Neural progenitor cell (in vitro differentiated cells): ENCODE measurements at regions not wholly inside any gene's neighbourhood (a gene's known extent, or its start where the extent isn't known, plus 50 kb on each side); places are given as distances from the start of the nearest gene placed in this dataset.

ENCODE experiments used
- DNase-seq: peaks from one replicate; pipeline ENCODE4 v3.0.0-alpha.2; 2016; ENCODE audit warnings: low spot score
- H2AFZ ChIP-seq: fragments of 200-600 bp; sonication (generic); replicated peaks from 2 replicates; pipeline ENCODE4 v1.6.1; 2016; ENCODE audit warnings: antibody characterized with exemption
- H3F3A ChIP-seq: fragments of 200-600 bp; sonication (generic); 2 replicates; pipeline ENCODE4 v1.6.1; 2016; ENCODE audit warnings: antibody characterized with exemption, low read depth
- H3K27ac ChIP-seq: fragments of 200-600 bp; sonication (generic); 2 replicates; pipeline ENCODE4 v1.5.1; 2016; ENCODE audit warnings: mild to moderate bottlenecking
- H3K27me3 ChIP-seq: fragments of 200-600 bp; sonication (generic); 2 replicates; pipeline ENCODE4 v1.6.1; 2016; ENCODE audit warnings: mild to moderate bottlenecking, moderate library complexity
- H3K36me3 ChIP-seq: fragments of 200-600 bp; sonication (generic); 2 replicates; pipeline ENCODE4 v1.5.1; 2016
- H3K4me1 ChIP-seq: fragments of 200-600 bp; sonication (generic); 2 replicates; pipeline ENCODE4 v1.6.1; 2016; ENCODE audit warnings: mixed run types
- H3K4me2 ChIP-seq: fragments of 200-600 bp; sonication (generic); 2 replicates; pipeline ENCODE4 v1.6.1; 2016
- H3K4me3 ChIP-seq: fragments of 200-600 bp; sonication (generic); 2 replicates; pipeline ENCODE4 v1.5.1; 2016
- H3K79me2 ChIP-seq: fragments of 200-600 bp; sonication (generic); 2 replicates; pipeline ENCODE4 v1.6.1; 2016; ENCODE audit warnings: low read depth
- H3K9ac ChIP-seq: fragments of 200-600 bp; sonication (generic); 2 replicates; pipeline ENCODE4 v1.6.1; 2016
- H3K9me3 ChIP-seq: fragments of 200-600 bp; sonication (generic); 2 replicates; pipeline ENCODE4 v1.5.1; 2016; ENCODE audit warnings: low read depth
- H4K20me1 ChIP-seq: fragments of 200-600 bp; sonication (generic); 2 replicates; pipeline ENCODE4 v1.6.1; 2016; ENCODE audit warnings: low read depth
- H3K27ac Mint-ChIP-seq: 3 replicates; pipeline ENCODE4 v1.8.0; 2021; ENCODE audit warnings: mixed read lengths
- H3K27me3 Mint-ChIP-seq: 2 replicates; pipeline ENCODE4 v1.8.0; 2022; ENCODE audit warnings: low read depth, mild to moderate bottlenecking, inconsistent platforms, moderate library complexity, mixed read lengths; ENCODE audit not compliant: insufficient read depth
- H3K36me3 Mint-ChIP-seq: 3 replicates; pipeline ENCODE4 v1.8.0; 2021; ENCODE audit warnings: mixed read lengths
- H3K4me1 Mint-ChIP-seq: 3 replicates; pipeline ENCODE4 v1.8.0; 2021; ENCODE audit warnings: mixed read lengths
- H3K4me3 Mint-ChIP-seq: 3 replicates; pipeline ENCODE4 v1.8.0; 2021; ENCODE audit warnings: mild to moderate bottlenecking, moderate library complexity, mixed read lengths
- H3K9me3 Mint-ChIP-seq: 3 replicates; pipeline ENCODE4 v1.8.0; 2020; ENCODE audit warnings: mixed read lengths
- EZH2 ChIP-seq: fragments of 200-600 bp; sonication (generic); IDR thresholded peaks from 2 replicates; pipeline ENCODE4 v1.6.1; 2017; ENCODE audit warnings: antibody characterized with exemption, mild to moderate bottlenecking, moderate library complexity
- EZH2phosphoT487 ChIP-seq: fragments of 200-600 bp; sonication (generic); IDR thresholded peaks from 2 replicates; pipeline ENCODE4 v1.6.1; 2017; ENCODE audit warnings: antibody characterized with exemption
- TF ChIP-seq, protein P1 (sequence below): fragments of 200-600 bp; sonication (generic); IDR thresholded peaks from 2 replicates; pipeline ENCODE4 v1.5.1; 2017; ENCODE audit warnings: antibody characterized with exemption, mild to moderate bottlenecking

- no peak for DNase-seq
- TF ChIP-seq, protein P1, sequence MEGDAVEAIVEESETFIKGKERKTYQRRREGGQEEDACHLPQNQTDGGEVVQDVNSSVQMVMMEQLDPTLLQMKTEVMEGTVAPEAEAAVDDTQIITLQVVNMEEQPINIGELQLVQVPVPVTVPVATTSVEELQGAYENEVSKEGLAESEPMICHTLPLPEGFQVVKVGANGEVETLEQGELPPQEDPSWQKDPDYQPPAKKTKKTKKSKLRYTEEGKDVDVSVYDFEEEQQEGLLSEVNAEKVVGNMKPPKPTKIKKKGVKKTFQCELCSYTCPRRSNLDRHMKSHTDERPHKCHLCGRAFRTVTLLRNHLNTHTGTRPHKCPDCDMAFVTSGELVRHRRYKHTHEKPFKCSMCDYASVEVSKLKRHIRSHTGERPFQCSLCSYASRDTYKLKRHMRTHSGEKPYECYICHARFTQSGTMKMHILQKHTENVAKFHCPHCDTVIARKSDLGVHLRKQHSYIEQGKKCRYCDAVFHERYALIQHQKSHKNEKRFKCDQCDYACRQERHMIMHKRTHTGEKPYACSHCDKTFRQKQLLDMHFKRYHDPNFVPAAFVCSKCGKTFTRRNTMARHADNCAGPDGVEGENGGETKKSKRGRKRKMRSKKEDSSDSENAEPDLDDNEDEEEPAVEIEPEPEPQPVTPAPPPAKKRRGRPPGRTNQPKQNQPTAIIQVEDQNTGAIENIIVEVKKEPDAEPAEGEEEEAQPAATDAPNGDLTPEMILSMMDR, result no peak
- TF ChIP-seq EZH2phosphoT487, result no peak
- no peaks in the 10 kb centered on the region for H3K4me1 ChIP-seq
- Mint-ChIP-seq H3K4me3 (no peak overlapping the region), H3K4me1 (no peaks in the 10 kb centered on the region), H3K9me3 (peaks cover 4% of the 10 kb centered on the region), H3K27me3 (peaks cover 2% of the 10 kb centered on the region), H3K36me3 (no peaks in the 10 kb centered on the region), H3K27ac (no peak overlapping the region)
- no peaks in the 10 kb centered on the region for H3K9me3 ChIP-seq
- no peak overlapping the region for H3K9ac ChIP-seq
- no peaks in the 10 kb centered on the region for H3K36me3 ChIP-seq
- H3K27ac ChIP-seq, result no peak overlapping the region
- H3K79me2 ChIP-seq, result no peaks in the 10 kb centered on the region
- H3K4me2 ChIP-seq, result no peak overlapping the region
- H3K27me3 ChIP-seq, result no peaks in the 10 kb centered on the region
- no peak overlapping the region for H2AFZ ChIP-seq
- no peak overlapping the region for H3K4me3 ChIP-seq
- no peaks in the 10 kb centered on the region for H4K20me1 ChIP-seq
- H3F3A ChIP-seq, result no peaks in the 10 kb centered on the region
These were observed 58.4 kb upstream of the FAM216B start for GRCh38 chr13:42722883-42723539.

DNA sequence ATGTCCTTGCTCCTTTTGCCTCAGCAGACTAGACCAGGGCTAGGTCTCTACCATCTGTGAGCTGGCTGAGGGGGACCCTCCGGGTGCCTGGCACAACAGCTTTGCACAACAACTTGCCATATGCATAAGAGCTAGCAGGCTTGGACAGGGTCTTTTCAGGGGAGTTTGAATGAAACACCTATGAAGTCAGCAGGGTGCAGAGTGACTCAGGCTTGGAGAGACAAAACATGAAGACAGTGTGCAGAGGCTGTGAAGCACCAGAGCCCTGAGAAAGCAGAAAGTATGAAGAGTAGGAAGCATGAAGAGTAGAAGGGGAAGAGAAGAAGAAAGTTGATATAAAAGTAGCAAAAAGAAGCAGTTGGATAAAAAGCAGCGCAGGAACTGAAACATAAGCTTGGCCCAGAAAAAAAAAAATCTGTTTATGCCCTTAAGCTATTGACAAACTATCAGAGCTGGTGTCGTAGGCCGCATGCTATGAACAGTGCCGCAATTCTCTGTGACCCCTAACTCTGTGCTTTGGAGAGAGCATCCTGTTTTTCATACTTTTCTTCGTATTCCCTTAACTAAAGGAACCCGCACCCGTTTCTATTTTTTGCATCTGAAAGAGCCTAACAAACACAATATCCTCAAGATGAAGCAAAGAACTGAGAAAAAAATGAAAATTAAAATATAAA lies 52.7 kb upstream of the FAM216B start:
- Histone ChIP-seq H3K79me2 (no peaks in the 10 kb centered on the region), H3K4me2 (no peak overlapping the region), H3K27ac (no peak overlapping the region), H4K20me1 (no peaks in the 10 kb centered on the region), H3K4me1 (no peaks in the 10 kb centered on the region), H3K9ac (no peak overlapping the region), H3F3A (no peaks in the 10 kb centered on the region), H3K4me3 (no peak overlapping the region), H2AFZ (no peak overlapping the region), H3K36me3 (no peaks in the 10 kb centered on the region), H3K9me3 (no peaks in the 10 kb centered on the region), H3K27me3 (no peaks in the 10 kb centered on the region)
- Mint-ChIP-seq H3K36me3 (no peaks in the 10 kb centered on the region), H3K4me1 (no peaks in the 10 kb centered on the region), H3K27me3 (no peaks in the 10 kb centered on the region), H3K9me3 (peaks cover 2% of the 10 kb centered on the region), H3K27ac (no peak overlapping the region), H3K4me3 (no peak overlapping the region)
- DNase-seq, result no peak
- no peak for TF ChIP-seq EZH2phosphoT487
- no peak for TF ChIP-seq EZH2
- TF ChIP-seq, protein P1, result no peak

- H3K9me3 ChIP-seq, result no peaks in the 10 kb centered on the region
- no peaks in the 10 kb centered on the region for H3F3A ChIP-seq
- no peak overlapping the region for H3K4me3 ChIP-seq
- no peaks in the 10 kb centered on the region for H3K4me1 Mint-ChIP-seq
- H3K27me3 Mint-ChIP-seq, result no peaks in the 10 kb centered on the region
- no peak overlapping the region for H2AFZ ChIP-seq
- H4K20me1 ChIP-seq, result no peaks in the 10 kb centered on the region
- TF ChIP-seq EZH2phosphoT487 (no peak), EZH2 (no peak)
- TF ChIP-seq, protein P1, result no peak
- no peak for DNase-seq
- no peaks in the 10 kb centered on the region for H3K4me1 ChIP-seq
- no peak overlapping the region for H3K27ac Mint-ChIP-seq
- H3K79me2 ChIP-seq, result no peaks in the 10 kb centered on the region
- peaks cover 2% of the 10 kb centered on the region for H3K9me3 Mint-ChIP-seq
- no peaks in the 10 kb centered on the region for H3K36me3 Mint-ChIP-seq
- no peak overlapping the region for H3K4me2 ChIP-seq
- H3K27me3 ChIP-seq, result no peaks in the 10 kb centered on the region
- H3K4me3 Mint-ChIP-seq, result no peak overlapping the region
- no peak overlapping the region for H3K9ac ChIP-seq
- no peaks in the 10 kb centered on the region for H3K36me3 ChIP-seq
- no peak overlapping the region for H3K27ac ChIP-seq
These were observed 51.5 kb upstream of the FAM216B start for GRCh38 chr13:42729857-42730402.
